Transverse colon (tissue), 4 donors: ENCODE measurements at regions not wholly inside any gene's neighbourhood (a gene's known extent, or its start where the extent isn't known, plus 50 kb on each side); places are given as distances from the start of the nearest gene placed in this dataset.

Experiments used
- DNase-seq: peaks from one replicate; pipeline ENCODE4 v3.0.0-alpha.2; 2019
- H3K27ac ChIP-seq, 4 donors: fragments of 200-600 bp; sonication (generic); 2 replicates each; pipeline ENCODE4 v1.5.1; 2016 to 2018; ENCODE audit warnings: inconsistent platforms in 4 of 4
- H3K27me3 ChIP-seq: fragments of 200-600 bp; sonication (generic); 2 replicates; pipeline ENCODE4 v1.5.1; 2017; ENCODE audit warnings: inconsistent platforms
- H3K36me3 ChIP-seq, 4 donors: fragments of 200-600 bp; sonication (generic); 2 replicates each; pipeline ENCODE4 v1.5.1; 2017 to 2019; ENCODE audit warnings: inconsistent platforms in 4 of 4
- H3K4me1 ChIP-seq, 4 donors: fragments of 200-600 bp; sonication (generic); 2 replicates each; pipeline ENCODE4 v1.5.1; 2017 to 2020; ENCODE audit warnings: inconsistent platforms in 4 of 4
- H3K4me3 ChIP-seq, 4 donors: fragments of 200-600 bp; sonication (generic); 1 replicate in 1 of 4; 2 replicates in 3 of 4; pipeline versions ENCODE4 v1.5.1 to v1.6.1; 2017 to 2019; ENCODE audit warnings: inconsistent platforms in 4 of 4
- H3K9me3 ChIP-seq, 2 donors: fragments of 200-600 bp; sonication (generic); 2 replicates each; pipeline ENCODE4 v1.5.1; 2017 to 2019; ENCODE audit warnings: inconsistent platforms in 2 of 2
- EP300 ChIP-seq: sonication (generic); formaldehyde crosslinking; IDR thresholded peaks from one replicate; pipeline ENCODE4 v1.6.1; 2017; ENCODE audit warnings: antibody characterized with exemption, low read depth
- POLR2A ChIP-seq: fragments of 450-650 bp; IDR thresholded peaks from one replicate; pipeline ENCODE4 v1.6.1; 2016; ENCODE audit warnings: antibody characterized with exemption, mild to moderate bottlenecking, moderate library complexity
- POLR2AphosphoS5 ChIP-seq, 3 donors: sonication (generic); formaldehyde crosslinking; IDR thresholded peaks; one replicate each; pipeline ENCODE4 v1.6.1; 2016; ENCODE audit warnings: antibody characterized with exemption in 3 of 3
- WGBS, 2 donors: methylation state at CpG; one replicate each; pipeline ENCODE4 v1.1.5; 2018; ENCODE audit warnings: low coverage in 1 of 2; 5-methylcytosine and 5-hydroxymethylcytosine counted together
- in situ Hi-C, 4 donors: fragments of 200-750 bp; cut with MboI; loops; one replicate each; pipeline versions ENCODE4 v1.15.0 to v1.15.1; 2017; ENCODE audit warnings: low sequenced_read_pairs in 3 of 4, low pct_ligation_motif_present in 1 of 4, low pct_unique_long_range_greater_than_20kb in 1 of 4
- intact Hi-C: fragments of 100-400 bp; cut with DNase I; formaldehyde crosslinking; loops from one replicate; pipeline ENCODE4 v1.15.1; 2023; ENCODE audit warnings: low total_unique reads
- TF ChIP-seq, protein P1 (sequence below), 5 experiments: fragments of 200-600 bp in 3 of 5; fragments of 450-650 bp in 2 of 5; sonication (generic) in 3 of 5; IDR thresholded peaks; 1 replicate in 2 of 5; 2 replicates in 3 of 5; pipeline ENCODE4 v1.5.1; 2016 to 2017; ENCODE audit warnings: antibody characterized with exemption in 5 of 5, inconsistent platforms in 3 of 5, mild to moderate bottlenecking in 2 of 5, moderate library complexity in 1 of 5

GRCh38 chr13:105251293-105251692, 1284.2 kb downstream of the EFNB2 start:
- in situ Hi-C loops: no loop called here
- Histone ChIP-seq H3K9me3 (no peaks in the 10 kb centered on the region), H3K36me3 (no peaks in the 10 kb centered on the region), H3K4me1 (no peaks in the 10 kb centered on the region), H3K27me3 (no peaks in the 10 kb centered on the region), H3K27ac (no peak overlapping the region), H3K4me3 (no peak overlapping the region)
- intact Hi-C loops: no loop called here
- TF ChIP-seq, protein P1, sequence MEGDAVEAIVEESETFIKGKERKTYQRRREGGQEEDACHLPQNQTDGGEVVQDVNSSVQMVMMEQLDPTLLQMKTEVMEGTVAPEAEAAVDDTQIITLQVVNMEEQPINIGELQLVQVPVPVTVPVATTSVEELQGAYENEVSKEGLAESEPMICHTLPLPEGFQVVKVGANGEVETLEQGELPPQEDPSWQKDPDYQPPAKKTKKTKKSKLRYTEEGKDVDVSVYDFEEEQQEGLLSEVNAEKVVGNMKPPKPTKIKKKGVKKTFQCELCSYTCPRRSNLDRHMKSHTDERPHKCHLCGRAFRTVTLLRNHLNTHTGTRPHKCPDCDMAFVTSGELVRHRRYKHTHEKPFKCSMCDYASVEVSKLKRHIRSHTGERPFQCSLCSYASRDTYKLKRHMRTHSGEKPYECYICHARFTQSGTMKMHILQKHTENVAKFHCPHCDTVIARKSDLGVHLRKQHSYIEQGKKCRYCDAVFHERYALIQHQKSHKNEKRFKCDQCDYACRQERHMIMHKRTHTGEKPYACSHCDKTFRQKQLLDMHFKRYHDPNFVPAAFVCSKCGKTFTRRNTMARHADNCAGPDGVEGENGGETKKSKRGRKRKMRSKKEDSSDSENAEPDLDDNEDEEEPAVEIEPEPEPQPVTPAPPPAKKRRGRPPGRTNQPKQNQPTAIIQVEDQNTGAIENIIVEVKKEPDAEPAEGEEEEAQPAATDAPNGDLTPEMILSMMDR (IDR thresholded peaks at IDR 0.05): no peak
- no peak for TF ChIP-seq POLR2A
- no peak for TF ChIP-seq EP300
- TF ChIP-seq POLR2AphosphoS5 (IDR thresholded peaks at IDR 0.05): no peak
- DNase-seq: no peak

DNA sequence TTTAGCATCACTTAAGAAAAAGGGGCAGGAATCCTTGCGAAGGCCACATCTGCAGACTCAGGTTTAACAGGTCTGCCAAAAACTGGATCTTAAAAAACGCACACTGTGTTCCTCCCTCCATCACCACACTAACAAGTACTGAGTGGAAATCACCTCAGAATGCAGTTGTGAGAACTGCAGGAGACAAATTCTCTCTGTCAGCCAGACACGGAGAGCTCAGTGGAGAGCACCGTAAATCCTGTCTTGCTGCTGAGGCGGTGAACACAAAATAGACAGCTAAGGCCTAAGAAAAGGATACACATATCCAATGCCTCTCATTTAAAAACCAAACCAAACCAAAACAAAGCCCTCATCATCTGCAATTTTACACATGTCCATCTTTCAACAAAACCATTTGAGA, 1287.6 kb downstream of the EFNB2 start:
- no peak overlapping the region for H3K4me3 ChIP-seq
- 66 to 84% methylated on average over 4 to 5 of the region's 5 CpGs for WGBS, 2 donors
- TF ChIP-seq POLR2AphosphoS5 (IDR thresholded peaks at IDR 0.05) (no peak), EP300 (no peak), POLR2A (no peak)
- TF ChIP-seq, protein P1 (IDR thresholded peaks at IDR 0.05): no peak
- H3K27ac ChIP-seq: no peak overlapping the region
- H3K27me3 ChIP-seq: no peaks in the 10 kb centered on the region
- in situ Hi-C loops (no loop called here), intact Hi-C loops (no loop called here)
- DNase-seq: no peak
- no peaks in the 10 kb centered on the region for H3K9me3 ChIP-seq
- no peaks in the 10 kb centered on the region for H3K36me3 ChIP-seq
- no peaks in the 10 kb centered on the region for H3K4me1 ChIP-seq

- DNase-seq: no peak
- in situ Hi-C loops (no loop called here), intact Hi-C loops (no loop called here)
- no peak for TF ChIP-seq POLR2A
- TF ChIP-seq, protein P1 (IDR thresholded peaks at IDR 0.05): no peak
- TF ChIP-seq POLR2AphosphoS5 (IDR thresholded peaks at IDR 0.05): no peak
- no peak for TF ChIP-seq EP300
- H3K4me1 ChIP-seq: no peaks in the 10 kb centered on the region
- H3K27me3 ChIP-seq: no peaks in the 10 kb centered on the region
- no peaks in the 10 kb centered on the region for H3K36me3 ChIP-seq
- WGBS, 2 donors: 60 to 69% methylated on average over 3 of the region's 3 CpGs
- no peak overlapping the region for H3K27ac ChIP-seq
- H3K4me3 ChIP-seq: no peak overlapping the region
- no peaks in the 10 kb centered on the region for H3K9me3 ChIP-seq
These were observed 1295.1 kb downstream of the EFNB2 start for GRCh38 chr13:105240371-105240770.

DNA sequence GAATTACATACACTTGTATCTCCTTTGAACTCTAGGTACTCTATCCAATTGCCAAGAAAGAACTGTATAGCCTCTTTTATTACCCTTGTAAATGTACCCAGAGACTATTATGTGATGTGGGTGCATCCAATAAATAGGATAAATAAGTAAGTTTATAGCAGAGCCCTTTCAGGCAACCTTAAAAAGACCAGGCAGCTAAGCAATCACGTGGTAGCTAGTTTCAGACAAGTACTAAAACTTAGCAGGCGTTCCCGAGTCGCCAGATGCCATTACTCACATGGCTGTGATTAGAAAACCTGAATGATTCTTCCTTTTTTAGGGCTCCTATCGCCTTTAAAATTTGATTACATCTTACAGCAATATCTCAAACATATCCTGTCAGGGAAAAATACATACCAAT, 1303.0 kb downstream of the EFNB2 start:
- peak; percentile 13 for DNase-seq
- WGBS, 2 donors: 27 to 38% methylated on average over 5 of the region's 5 CpGs
- Histone ChIP-seq H3K27ac (no peak overlapping the region), H3K27me3 (no peaks in the 10 kb centered on the region), H3K4me3 (no peak overlapping the region), H3K36me3 (no peaks in the 10 kb centered on the region), H3K9me3 (no peaks in the 10 kb centered on the region), H3K4me1 (peaks cover 0 to 6% (median 0%) of the 10 kb centered on the region in 4 donors)
- intact Hi-C loops (no loop called here), in situ Hi-C loops (no loop called here)
- TF ChIP-seq POLR2A (no peak), EP300 (no peak), POLR2AphosphoS5 (IDR thresholded peaks at IDR 0.05) (no peak)
- TF ChIP-seq, protein P1 (IDR thresholded peaks at IDR 0.05): no peak
